ENCODE measurements at regions not wholly inside any gene's neighbourhood (a gene's known extent, or its start where the extent isn't known, plus 50 kb on each side); places are given as distances from the start of the nearest gene placed in this dataset.
"Not testable (repeated sequence)": the region's sequence is repeated elsewhere in the genome, so short reads cannot be mapped to it uniquely, and the experiment has no call there.

GRCh38 chr1:82152356-82153271, 351.9 kb downstream of the ADGRL2 start:
- DNase-seq: peak; percentile 40

GRCh38 chr1:82145656-82146055, 344.9 kb downstream of the ADGRL2 start:
- DNase-seq: peak; percentile 4

DNA sequence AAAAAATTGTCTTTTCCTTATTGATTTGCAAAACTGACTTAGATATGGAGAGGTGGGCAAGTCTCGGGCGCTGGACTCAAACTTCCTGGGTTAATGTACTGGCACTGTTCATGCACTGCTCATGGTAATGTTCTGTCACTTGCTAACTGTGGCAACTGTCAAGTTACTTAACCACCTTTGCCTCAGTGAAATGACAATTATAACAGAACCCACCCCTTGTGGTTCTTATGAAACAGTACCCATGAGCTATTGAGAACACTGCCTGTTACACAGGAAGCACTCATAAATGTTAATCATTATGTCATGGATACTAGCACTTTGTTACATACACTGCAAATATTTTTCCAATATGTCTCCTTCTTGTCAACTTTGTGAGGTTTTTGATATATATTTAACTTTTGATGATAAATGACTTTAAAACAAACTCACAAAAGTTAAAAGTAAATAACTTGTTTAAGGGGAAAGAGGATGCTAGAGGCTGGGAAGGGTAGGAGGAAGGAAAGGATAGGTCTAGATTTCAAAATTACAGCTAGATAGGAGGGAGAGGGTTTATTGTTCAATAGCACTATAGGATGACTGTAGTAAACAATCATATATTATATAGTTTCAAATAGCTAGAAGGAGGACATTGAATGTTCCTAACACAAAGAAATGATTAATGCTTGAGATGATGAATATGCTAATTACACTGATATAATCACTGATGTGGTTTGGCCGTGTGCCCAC, 342.5 kb downstream of the ADGRL2 start:
- no peak for DNase-seq

GRCh38 chr1:82141390-82141789, 340.7 kb downstream of the ADGRL2 start:
- DNase-seq: no peak

- no peak for DNase-seq
Observed at GRCh38 chr1:82139751-82140468, 339.2 kb downstream of the ADGRL2 start.

GRCh38 chr1:82136351-82136750, 335.6 kb downstream of the ADGRL2 start:
- DNase-seq: not testable (repeated sequence)

DNA sequence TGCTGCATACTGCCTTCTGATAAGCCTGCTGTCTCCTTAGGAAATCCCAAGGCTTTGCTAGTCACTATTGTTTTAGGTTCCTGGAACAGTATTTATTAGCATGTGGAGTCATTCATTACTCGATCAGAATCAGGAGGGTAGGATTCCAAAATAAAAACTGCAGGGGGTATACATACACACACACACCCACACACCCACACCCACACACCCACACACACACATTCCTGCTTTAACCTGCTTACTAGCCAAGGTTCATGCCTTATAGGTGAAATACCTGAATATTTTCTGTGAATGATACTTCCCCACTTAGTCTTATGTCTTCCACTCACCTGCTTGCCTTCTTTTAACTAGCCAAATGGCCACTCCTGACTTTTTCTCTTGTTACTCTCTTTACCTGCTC, 325.1 kb downstream of the ADGRL2 start:
- no peak for DNase-seq

DNA sequence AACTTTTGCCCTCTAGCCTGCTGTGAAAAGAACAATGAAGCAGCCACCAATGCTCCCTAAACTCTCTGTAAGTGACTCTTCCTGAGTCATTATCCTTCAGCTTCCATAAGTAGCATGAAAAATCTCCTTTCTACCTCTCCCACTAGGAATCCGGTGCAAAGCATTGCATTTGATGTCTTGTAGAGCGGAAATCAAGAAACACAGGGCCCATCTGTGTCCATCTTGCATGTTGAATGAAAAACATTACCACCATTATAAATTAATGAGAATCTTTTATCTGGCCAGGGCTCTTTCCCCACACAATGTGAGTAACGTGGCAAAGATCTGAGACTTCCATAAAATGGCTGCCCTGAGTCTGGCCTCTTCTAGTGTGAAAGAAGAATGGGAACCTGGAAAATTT, 324.4 kb downstream of the ADGRL2 start:
- no peak for DNase-seq

GRCh38 chr1:82121421-82121820, 320.7 kb downstream of the ADGRL2 start:
- no peak for DNase-seq

DNA sequence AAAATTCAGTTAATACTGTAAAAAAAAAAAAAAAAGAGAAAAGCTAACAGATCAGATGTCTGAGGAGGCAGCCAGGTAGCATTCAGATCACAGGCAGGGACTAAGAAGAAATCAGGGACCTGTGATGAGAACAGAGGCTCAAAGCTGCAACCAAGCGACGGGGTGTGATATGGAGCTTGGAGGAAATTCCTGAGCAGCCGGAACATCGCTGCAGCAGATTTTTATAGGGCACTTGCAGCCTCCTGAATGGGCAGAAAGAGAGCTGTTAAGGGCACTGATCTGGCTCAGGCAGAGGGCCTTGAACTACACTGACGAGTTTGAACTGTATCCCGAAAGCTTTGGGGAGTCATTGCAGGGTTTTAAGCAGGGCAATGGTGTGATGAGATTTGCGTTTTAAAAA, 315.4 kb downstream of the ADGRL2 start:
- no peak for DNase-seq

- DNase-seq: no peak
Observed at GRCh38 chr1:82114887-82115286, 314.2 kb downstream of the ADGRL2 start.

GRCh38 chr1:82110366-82111254, 309.9 kb downstream of the ADGRL2 start:
- DNase-seq: peak; percentile 30

GRCh38 chr1:82108843-82109242, 308.1 kb downstream of the ADGRL2 start:
- no peak for DNase-seq

- no peak for DNase-seq
Observed at GRCh38 chr1:82106672-82107071, 305.9 kb downstream of the ADGRL2 start.

DNA sequence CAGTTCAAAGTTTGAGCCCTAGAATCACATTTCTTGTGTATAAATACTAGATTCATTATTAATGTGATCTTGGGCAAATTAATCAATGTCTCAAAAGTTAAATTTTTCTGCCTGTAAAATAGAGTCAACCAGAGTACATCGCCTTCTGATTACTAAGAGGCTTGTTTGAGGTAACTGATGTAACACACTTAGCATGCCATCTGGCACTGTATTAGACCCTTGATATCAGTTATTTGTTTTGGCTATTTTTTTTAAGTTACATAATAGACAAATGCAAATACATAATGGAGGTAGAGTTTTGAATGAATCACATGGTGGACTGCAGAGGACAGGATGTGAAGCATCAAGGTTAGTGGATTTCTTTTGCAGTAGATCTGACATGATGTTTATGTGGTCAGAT, 298.4 kb downstream of the ADGRL2 start:
- DNase-seq: no peak

DNA sequence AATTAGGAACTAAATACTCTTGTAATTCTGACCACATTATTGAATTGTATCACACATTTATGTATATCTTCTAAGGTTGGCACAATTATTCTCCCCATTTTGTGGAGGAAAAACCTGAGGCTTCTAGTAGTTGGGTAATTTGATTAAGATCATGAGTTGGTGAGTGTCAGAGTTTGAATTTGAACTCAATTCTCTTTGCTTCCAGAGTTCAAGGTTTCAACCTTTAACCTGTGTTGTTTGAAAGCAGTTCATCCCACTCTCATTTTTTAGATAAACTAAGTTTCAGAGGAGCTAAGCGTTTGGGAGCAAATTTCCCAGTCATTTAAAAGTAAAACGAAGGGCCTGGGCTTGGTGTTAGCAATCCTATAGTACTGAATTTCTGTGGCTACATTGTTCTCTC, 293.4 kb downstream of the ADGRL2 start:
- no peak for DNase-seq

- no peak for DNase-seq
Observed at GRCh38 chr1:82091729-82092128, 291.0 kb downstream of the ADGRL2 start.

- DNase-seq: no peak
Observed at GRCh38 chr1:82091265-82091664, 290.5 kb downstream of the ADGRL2 start.

GRCh38 chr1:82090104-82090503, 289.4 kb downstream of the ADGRL2 start:
- no peak for DNase-seq

DNA sequence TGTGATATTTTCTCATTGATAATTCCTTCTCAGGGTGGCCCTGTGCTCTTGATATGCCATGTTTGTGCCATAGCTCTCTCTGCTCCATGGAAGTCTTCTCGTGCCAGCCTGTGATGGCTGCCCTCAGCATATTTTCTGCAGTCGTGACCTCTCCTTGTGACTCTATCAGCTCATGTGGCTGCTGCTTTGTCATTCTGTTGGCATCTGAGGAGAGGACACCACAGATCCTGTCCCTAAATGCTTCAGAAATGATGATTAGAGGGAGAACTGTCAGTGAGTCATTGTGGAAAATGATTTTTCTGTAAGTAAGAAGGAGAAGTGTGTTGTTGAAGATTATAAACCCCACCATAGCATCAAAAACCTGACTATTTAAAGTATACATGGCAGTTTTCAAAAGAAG, 286.0 kb downstream of the ADGRL2 start:
- no peak for DNase-seq

DNA sequence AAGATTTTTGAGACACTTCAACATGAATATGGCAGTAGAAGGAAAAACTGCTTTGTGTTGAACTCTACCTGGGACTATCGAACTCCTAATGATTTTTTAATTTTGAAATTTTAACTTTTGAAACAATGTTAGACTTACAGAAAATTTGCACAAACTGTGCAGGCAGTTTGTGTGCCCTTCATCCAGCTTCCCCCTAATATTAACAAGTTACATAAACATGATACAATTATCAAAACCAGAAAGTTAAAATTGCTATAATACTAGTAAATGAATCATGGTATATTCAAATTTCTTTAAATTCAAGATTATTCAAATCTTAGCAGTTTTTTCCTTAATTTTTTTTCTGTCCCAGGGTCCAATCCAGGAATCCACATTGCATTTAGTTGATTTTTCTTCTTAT, 278.9 kb downstream of the ADGRL2 start:
- no peak for DNase-seq

DNA sequence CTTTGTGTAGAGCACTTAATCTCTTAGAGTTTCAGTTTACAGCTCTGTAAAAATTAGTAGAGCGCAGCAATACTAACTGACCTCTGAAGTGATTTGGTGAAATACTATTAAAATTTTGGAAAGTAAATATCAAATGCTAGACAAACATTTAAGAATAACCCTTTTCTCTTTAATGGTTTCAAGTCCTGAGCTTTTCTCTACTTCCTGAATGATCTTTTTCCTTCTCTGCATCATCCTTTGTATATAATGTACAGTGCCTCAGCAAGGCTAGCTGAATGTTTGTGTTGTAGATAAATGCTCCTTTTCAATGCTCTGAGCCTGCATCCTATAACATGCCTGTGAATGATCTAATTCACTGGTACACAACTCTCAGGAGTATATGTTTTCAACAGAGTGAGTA, 272.9 kb downstream of the ADGRL2 start:
- no peak for DNase-seq

GRCh38 chr1:82073071-82073470, 272.3 kb downstream of the ADGRL2 start:
- DNase-seq: no peak
